RPMI7951 (cell line): ENCODE measurements at regions not wholly inside any gene's neighbourhood (a gene's known extent, or its start where the extent isn't known, plus 50 kb on each side); places are given as distances from the start of the nearest gene placed in this dataset.
"Not testable (repeated sequence)": the region's sequence is repeated elsewhere in the genome, so short reads cannot be mapped to it uniquely, and the experiment has no call there.

ENCODE experiments used
- DNase-seq: peaks from one replicate; pipeline ENCODE4 v3.0.0-alpha.2; 2012; ENCODE audit warnings: low read depth

GRCh38 chr10:31123946-31124345, 92.3 kb upstream of the ZNF438 start:
- DNase-seq, result no peak

- no peak for DNase-seq
Measured at GRCh38 chr10:31124852-31125251, 93.2 kb upstream of the ZNF438 start.

- DNase-seq, result no peak
Measured at GRCh38 chr10:31125789-31126188, 94.1 kb upstream of the ZNF438 start.

- DNase-seq, result no peak
Measured at GRCh38 chr10:31126593-31126992, 94.9 kb upstream of the ZNF438 start.

DNA sequence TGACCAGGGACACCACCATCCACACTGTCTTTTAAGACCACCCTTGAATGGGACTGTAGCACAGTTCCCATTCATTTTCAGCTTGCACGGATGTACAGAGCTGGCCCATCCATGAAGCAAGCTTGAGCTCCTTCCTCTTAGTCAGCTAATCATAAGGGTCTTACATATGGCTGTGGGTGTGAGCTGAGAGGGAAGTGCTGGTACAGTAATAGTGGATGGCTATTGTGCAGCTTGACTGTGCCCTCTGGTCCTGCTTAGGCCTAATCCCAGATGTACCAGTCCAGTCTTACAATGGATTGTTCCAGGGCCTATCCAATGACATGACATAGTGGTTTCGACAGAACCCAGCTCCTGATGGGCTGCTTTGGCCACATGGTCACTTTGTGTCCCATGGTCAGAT, 96.9 kb upstream of the ZNF438 start:
- DNase-seq, result no peak

- peak; percentile 93 for DNase-seq
Measured at GRCh38 chr10:31129271-31129670, 97.6 kb upstream of the ZNF438 start.

- no peak for DNase-seq
Measured at GRCh38 chr10:31129880-31130405, 98.3 kb upstream of the ZNF438 start.

- no peak for DNase-seq
Measured at GRCh38 chr10:31130406-31130805, 98.7 kb upstream of the ZNF438 start.

- no peak for DNase-seq
Measured at GRCh38 chr10:31131251-31131650, 99.6 kb upstream of the ZNF438 start.

DNA sequence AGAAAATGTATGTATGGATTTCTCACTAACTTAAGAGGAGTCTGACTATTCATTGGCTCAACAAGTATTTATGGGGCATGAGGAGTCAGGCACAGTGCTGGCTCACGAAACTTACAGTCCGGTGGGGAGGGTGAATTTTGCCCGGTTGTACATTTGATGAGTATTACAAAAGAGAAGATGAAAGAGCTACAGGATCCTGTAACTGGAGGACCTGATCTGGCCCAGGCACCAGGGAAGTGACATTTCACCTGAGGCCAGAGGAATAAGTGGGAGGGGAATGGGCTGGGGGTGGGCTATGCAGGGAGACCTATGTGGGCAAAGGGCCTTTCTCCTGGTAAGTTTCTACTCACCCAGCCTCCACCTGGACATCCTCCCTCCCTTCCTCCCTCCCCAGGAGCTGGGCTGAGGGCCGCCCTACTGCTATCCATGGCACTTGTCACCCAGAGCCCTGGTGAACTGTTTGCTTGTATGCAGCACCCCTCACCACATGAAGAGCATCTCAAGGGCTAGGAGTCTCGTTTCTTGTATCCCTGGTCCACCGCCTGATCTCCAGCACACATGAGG, 101.1 kb upstream of the ZNF438 start:
- DNase-seq, result no peak

- DNase-seq, result no peak
Measured at GRCh38 chr10:31133251-31133791, 101.7 kb upstream of the ZNF438 start.

GRCh38 chr10:31133792-31134310, 102.2 kb upstream of the ZNF438 start:
- DNase-seq, result peak; percentile 80

DNA sequence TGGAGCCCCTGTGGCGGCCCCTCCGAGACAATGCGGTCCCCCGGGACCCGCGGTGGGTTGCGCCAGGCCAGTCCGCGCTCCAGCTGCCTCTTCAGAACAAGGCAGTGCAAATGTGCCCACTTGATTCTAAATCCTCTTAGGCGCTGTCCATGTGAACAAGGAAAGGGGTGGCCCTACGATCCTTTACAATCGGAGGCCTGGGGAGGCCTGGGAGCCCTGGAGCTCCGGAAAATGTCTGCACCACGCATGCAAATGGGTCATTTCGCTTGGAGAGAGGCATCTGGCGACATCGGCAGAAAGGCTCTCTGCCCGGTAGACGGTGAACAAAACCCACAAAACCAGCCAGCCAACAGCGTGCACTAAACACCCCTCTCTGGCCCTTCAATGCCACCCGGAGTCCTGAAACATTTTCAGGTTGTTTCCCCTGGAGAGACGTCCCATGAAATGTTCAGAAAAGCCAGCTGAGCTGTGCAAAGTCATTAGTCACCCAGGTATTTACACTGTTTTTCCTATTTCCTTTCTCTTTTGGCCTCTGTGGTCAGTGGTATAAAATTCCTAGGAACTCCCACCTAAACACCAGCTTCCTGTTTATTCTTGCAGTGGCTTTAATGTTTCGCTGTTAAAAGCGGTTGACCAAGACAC, 102.8 kb upstream of the ZNF438 start:
- DNase-seq, result peak; percentile 94

- no peak for DNase-seq
Measured at GRCh38 chr10:31135171-31135570, 103.5 kb upstream of the ZNF438 start.

DNA sequence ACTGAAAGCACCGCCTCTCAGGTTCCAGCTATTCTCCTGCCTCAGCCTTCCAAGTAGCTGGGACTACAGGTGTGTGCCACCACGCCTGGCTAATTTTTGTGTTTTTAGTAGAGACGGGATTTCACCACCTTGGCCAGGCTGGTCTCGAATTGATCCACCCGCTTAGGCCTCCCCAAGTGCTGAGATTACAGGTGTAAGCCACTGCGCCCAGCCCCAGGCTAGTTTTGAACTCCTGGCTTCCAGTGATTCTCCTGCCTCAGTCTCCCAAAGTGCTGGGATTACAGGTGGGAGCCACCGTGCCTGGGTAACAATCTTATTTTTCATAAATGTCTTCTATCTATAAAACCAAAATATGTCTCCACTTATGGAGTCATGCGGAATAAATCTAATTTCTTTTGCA, 104.1 kb upstream of the ZNF438 start:
- not testable (repeated sequence) for DNase-seq

- DNase-seq, result no peak
Measured at GRCh38 chr10:31136386-31136785, 104.7 kb upstream of the ZNF438 start.

GRCh38 chr10:31136930-31137885, 105.5 kb upstream of the ZNF438 start:
- peak; percentile 78 for DNase-seq

DNA sequence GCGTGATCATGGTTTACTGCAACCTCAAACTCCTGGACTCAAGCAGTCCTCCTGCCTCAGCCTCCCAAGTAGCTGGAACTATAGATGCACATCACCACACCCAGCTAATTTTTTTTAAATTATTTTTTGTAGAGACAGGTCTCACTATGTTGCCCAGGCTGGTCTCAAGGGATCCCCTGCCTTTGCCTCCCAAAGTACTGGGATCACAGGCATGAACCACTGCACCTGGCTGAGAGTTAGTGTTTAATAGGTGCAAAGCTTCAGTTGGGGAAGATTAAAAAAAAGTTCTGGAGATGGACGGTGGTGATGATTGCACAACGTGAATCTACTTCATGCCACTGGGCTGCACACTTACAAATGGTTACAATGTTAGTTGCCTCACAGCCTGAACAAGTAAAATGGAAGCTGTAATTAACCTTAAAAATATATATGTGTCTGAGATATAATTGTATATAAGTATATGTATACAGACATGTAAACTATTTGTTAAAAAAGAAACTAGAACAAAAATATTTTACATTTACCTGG, 106.4 kb upstream of the ZNF438 start:
- no peak for DNase-seq

DNA sequence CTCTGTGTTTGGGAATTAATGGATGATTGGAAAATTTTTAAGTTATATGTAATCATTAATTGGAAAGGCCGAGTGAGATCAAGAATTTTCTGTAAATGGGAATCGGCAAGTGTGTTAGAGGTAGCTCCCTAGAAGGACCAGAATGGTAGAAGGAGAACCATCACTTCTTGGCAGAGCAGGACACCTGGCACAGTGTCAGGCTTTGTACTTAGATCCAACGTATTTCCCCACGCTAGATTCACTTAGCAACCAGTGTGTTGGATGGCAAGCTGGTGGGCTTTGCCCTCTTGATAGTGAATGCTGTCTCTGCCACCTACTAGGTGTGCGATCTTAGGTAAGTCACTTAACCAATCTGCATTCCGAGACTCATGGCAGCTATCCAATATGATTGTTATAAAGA, 107.8 kb upstream of the ZNF438 start:
- DNase-seq, result no peak

GRCh38 chr10:31140716-31141115, 109.1 kb upstream of the ZNF438 start:
- no peak for DNase-seq

DNA sequence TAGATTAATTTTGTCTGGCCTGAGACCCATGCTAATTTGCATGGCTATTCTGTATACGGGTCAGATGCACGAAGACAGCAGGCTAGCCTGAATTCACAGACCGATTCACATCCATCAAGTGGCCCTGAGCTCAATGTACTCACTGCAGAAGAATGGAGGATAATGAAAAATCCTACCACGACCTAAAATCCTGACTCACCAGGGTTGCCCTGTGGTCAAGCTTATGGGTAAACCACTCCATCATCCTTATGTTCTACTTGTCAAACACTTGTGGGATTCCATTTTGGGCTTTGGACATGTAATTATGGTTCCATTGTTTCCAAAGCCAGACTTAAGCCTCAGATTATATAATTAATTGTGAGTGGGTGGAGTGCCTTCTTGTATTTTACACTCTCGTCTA, 110.4 kb upstream of the ZNF438 start:
- peak; percentile 98 for DNase-seq
